Spleen (tissue), 11 donors: ENCODE measurements at regions not wholly inside any gene's neighbourhood (a gene's known extent, or its start where the extent isn't known, plus 50 kb on each side); places are given as distances from the start of the nearest gene placed in this dataset.

Experiments
- DNase-seq: peaks from one replicate; pipeline ENCODE4 v3.0.0-alpha.2; 2020
- H3K27ac ChIP-seq, 8 donors: fragments of 200-600 bp; sonication (generic) in 7 of 8; 1 replicate in 4 of 8; 2 replicates in 4 of 8; pipeline versions ENCODE4 v1.5.0 to v1.8.0; 2016 to 2021; ENCODE audit warnings: inconsistent platforms in 4 of 8, mild to moderate bottlenecking in 4 of 8, moderate library complexity in 1 of 8
- H3K27me3 ChIP-seq, 7 donors: fragments of 200-600 bp; sonication (generic) in 6 of 7; replicated peaks in 1 of 7; 1 replicate in 4 of 7; 2 replicates in 3 of 7; pipeline versions ENCODE4 v1.5.0 to v1.8.0; 2016 to 2021; ENCODE audit warnings: inconsistent platforms in 3 of 7, mild to moderate bottlenecking in 1 of 7
- H3K36me3 ChIP-seq, 6 donors: fragments of 200-600 bp; sonication (generic) in 5 of 6; 1 replicate in 4 of 6; 2 replicates in 2 of 6; pipeline versions ENCODE4 v1.5.0 to v1.8.0; 2016 to 2021; ENCODE audit warnings: inconsistent platforms in 2 of 6
- H3K4me1 ChIP-seq, 6 donors: fragments of 200-600 bp; sonication (generic) in 5 of 6; 1 replicate in 3 of 6; 2 replicates in 3 of 6; pipeline versions ENCODE4 v1.5.0 to v1.8.0; 2016 to 2021; ENCODE audit warnings: inconsistent platforms in 3 of 6
- H3K4me3 ChIP-seq, 8 donors: fragments of 200-600 bp; sonication (generic) in 7 of 8; 1 replicate in 4 of 8; 2 replicates in 4 of 8; pipeline versions ENCODE4 v1.5.0 to v1.8.0; 2016 to 2021; ENCODE audit warnings: inconsistent platforms in 4 of 8, mild to moderate bottlenecking in 4 of 8, moderate library complexity in 2 of 8
- H3K9me3 ChIP-seq, 8 donors: fragments of 200-600 bp; sonication (generic) in 7 of 8; 1 replicate in 4 of 8; 2 replicates in 4 of 8; pipeline versions ENCODE4 v1.5.0 to v1.8.0; 2016 to 2021; ENCODE audit warnings: inconsistent platforms in 4 of 8
- POLR2A ChIP-seq, 3 donors: fragments of 450-650 bp; IDR thresholded peaks; one replicate each; pipeline ENCODE4 v1.5.1; 2017; ENCODE audit warnings: antibody characterized with exemption in 3 of 3, mild to moderate bottlenecking in 1 of 3
- POLR2AphosphoS5 ChIP-seq, 3 donors: sonication (generic); formaldehyde crosslinking; IDR thresholded peaks; one replicate each; pipeline ENCODE4 v1.5.1; 2017; ENCODE audit warnings: antibody characterized with exemption in 3 of 3
- WGBS, 5 donors: extraction: QIAGEN DNeasy Blood & Tissue Kit in 3 of 5; methylation state at CpG; one replicate each; pipeline versions ENCODE4 v1.1.5 to v1.1.7; 2013 to 2018; 5-methylcytosine and 5-hydroxymethylcytosine counted together
- intact Hi-C: fragments of 100-400 bp; cut with DNase I; formaldehyde crosslinking; loops from one replicate; pipeline ENCODE4 v1.15.0; 2023; ENCODE audit warnings: low total_unique reads
- TF ChIP-seq, protein P1 (sequence below), 11 experiments: fragments of 200-600 bp in 7 of 11; fragments of 450-650 bp in 4 of 11; sonication (generic) in 4 of 11; IDR thresholded peaks in 8 of 11; conservative IDR thresholded peaks in 3 of 11; 1 replicate in 7 of 11; 2 replicates in 4 of 11; pipeline versions ENCODE4 v1.4.0 to v1.8.0; 2016 to 2021; ENCODE audit warnings: antibody characterized with exemption in 11 of 11, inconsistent platforms in 4 of 11, mild to moderate bottlenecking in 1 of 11
- donor health status: healthy with polysubstance abuse.
- donor health status: DM: no; HTN: no; CAD: no; lungs with moderate emphysema.
- donor health status: DM: no; HTN: no; CAD: no.
- donor health status: Bipolar disorder and iron deficiency.
- donor health status: healthy.
- donor health status: DM: no; HTN: no; CAD: no.
- donor health status: DM: yes; HTN: yes; CAD: no.

DNA sequence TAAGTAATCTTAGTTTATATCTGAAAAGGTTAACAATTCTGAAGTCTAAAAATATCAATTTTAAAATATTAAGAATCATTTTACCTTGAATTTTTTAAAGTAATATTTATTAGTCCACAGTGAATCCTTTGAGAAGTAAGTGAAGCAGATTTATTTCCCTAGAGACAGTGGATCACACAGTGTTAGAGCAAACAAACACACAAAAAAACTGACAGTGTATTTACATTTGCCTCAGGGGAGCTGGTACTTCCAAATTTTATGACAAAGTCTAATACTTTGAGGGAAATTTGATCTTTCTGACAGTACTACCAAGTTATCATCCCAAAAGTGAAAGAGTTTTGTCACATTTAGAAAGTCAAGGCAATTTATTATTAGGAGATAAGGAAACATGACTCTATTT, 1750.6 kb upstream of the CDH9 start:
- H3K9me3 ChIP-seq = peaks cover 0 to 2% (median 0%) of the 10 kb centered on the region in 8 donors
- H3K4me3 ChIP-seq = no peak overlapping the region
- H3K27ac ChIP-seq = no peak overlapping the region
- TF ChIP-seq, protein P1, sequence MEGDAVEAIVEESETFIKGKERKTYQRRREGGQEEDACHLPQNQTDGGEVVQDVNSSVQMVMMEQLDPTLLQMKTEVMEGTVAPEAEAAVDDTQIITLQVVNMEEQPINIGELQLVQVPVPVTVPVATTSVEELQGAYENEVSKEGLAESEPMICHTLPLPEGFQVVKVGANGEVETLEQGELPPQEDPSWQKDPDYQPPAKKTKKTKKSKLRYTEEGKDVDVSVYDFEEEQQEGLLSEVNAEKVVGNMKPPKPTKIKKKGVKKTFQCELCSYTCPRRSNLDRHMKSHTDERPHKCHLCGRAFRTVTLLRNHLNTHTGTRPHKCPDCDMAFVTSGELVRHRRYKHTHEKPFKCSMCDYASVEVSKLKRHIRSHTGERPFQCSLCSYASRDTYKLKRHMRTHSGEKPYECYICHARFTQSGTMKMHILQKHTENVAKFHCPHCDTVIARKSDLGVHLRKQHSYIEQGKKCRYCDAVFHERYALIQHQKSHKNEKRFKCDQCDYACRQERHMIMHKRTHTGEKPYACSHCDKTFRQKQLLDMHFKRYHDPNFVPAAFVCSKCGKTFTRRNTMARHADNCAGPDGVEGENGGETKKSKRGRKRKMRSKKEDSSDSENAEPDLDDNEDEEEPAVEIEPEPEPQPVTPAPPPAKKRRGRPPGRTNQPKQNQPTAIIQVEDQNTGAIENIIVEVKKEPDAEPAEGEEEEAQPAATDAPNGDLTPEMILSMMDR (IDR thresholded peaks at IDR 0.05 in 8 of 11, conservative IDR thresholded peaks at IDR 0.05 in 3 of 11) = no peak
- TF ChIP-seq POLR2A (IDR thresholded peaks at IDR 0.05) (no peak), POLR2AphosphoS5 (IDR thresholded peaks at IDR 0.05) (no peak)
- H3K27me3 ChIP-seq = no peaks in the 10 kb centered on the region
- DNase-seq = no peak
- H3K4me1 ChIP-seq = no peaks in the 10 kb centered on the region
- intact Hi-C loops = no loop called here
- H3K36me3 ChIP-seq = no peaks in the 10 kb centered on the region

DNA sequence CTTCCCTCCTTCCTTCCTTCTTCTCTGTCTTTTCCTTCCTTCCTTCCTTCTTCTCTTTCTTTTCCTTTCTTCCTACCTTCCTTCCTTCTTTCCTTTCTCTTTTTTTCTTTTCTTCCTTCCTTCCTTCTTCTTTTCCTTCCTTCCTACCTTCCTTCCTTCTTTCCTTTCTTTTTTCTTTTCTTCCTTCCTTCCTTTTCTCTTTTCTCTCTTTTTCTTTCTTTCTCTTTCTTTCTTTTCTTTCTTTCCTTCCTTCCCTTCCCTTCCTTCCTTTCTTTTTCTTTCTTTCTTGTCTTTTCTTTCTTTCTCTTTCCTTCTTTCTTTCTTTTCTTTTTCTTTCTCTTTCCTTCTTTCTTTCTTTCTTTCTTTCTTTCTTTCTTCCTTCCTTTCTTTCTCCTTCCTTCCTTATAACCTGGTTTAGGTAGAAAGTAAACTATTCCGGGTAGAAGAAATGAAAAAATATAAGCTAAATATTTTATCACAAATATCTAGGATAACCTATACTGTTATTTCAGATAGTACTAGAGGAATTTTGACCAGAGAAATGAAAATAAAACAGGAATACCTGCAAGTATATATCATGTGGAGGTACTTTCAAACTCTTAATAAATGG, 1741.8 kb upstream of the CDH9 start:
- intact Hi-C loops = no loop called here

DNA sequence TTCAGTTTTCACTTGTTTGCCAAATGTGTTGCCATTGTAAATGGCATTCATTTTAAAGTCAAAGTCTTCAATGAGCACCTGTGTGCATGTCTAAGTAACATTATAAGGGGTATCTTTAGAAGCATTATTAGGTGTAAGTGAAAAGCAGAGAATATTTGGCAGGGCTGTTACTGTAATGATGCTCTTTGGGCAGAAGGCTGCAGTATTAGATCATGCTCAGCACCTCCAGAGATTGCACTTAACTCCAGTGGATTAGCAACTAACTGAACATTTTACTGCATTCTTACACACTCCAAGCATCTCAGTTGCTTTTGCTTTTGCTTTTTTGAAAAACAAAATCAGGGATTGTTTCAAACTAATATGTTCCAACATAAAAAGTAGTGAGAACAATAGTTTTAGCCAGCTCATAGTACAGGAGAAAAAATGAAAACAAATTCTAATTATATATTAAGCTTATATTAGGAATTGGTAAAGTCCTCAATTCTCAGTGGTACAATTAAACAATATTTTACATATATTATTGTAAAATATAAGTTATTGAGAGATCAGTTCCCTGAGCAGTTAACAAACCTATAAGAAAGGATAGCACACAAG, 1740.9 kb upstream of the CDH9 start:
- TF ChIP-seq POLR2AphosphoS5 (IDR thresholded peaks at IDR 0.05) (no peak), POLR2A (IDR thresholded peaks at IDR 0.05) (no peak)
- TF ChIP-seq, protein P1 (IDR thresholded peaks at IDR 0.05 in 8 of 11, conservative IDR thresholded peaks at IDR 0.05 in 3 of 11) = no peak
- Histone ChIP-seq H3K27ac (no peak overlapping the region), H3K36me3 (no peaks in the 10 kb centered on the region), H3K27me3 (no peaks in the 10 kb centered on the region), H3K4me3 (no peak overlapping the region), H3K4me1 (no peaks in the 10 kb centered on the region), H3K9me3 (peaks cover 0 to 4% (median 0%) of the 10 kb centered on the region in 8 donors)
- intact Hi-C loops = no loop called here
- DNase-seq = no peak

More for the DNA sequence above, 1741.8 kb upstream of the CDH9 start:
- H3K27me3 ChIP-seq = no peaks in the 10 kb centered on the region
- H3K9me3 ChIP-seq = peaks cover 0 to 4% (median 0%) of the 10 kb centered on the region in 8 donors
- DNase-seq = no peak
- 83 to 96% (median 88%) methylated on average over 1 of the region's 1 CpG for WGBS, 5 donors
- TF ChIP-seq POLR2A (IDR thresholded peaks at IDR 0.05) (no peak), POLR2AphosphoS5 (IDR thresholded peaks at IDR 0.05) (no peak)
- TF ChIP-seq, protein P1 (IDR thresholded peaks at IDR 0.05 in 8 of 11, conservative IDR thresholded peaks at IDR 0.05 in 3 of 11) = no peak
- no peaks in the 10 kb centered on the region for H3K36me3 ChIP-seq
- H3K27ac ChIP-seq = no peak overlapping the region
- H3K4me1 ChIP-seq = no peaks in the 10 kb centered on the region
- no peak overlapping the region for H3K4me3 ChIP-seq

DNA sequence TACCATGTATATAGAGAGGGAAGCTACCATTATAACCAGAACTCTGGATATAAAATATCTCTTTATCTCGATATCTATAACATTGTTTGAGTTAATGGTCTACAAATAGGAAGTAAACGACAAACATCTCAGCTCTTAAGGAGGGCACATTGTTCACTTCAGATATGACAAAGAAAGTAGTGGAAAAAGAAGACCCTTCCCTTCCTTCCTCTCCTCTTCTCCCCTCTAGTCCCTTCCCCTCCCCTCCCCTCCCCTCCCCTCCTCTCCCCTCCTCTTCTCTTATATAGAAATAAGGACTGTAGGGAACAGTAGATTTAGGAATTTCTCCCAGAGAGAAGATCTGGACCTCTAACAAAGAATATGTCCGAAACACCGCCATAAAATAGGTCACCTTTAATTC, 1731.9 kb upstream of the CDH9 start:
- TF ChIP-seq, protein P1 (IDR thresholded peaks at IDR 0.05 in 8 of 11, conservative IDR thresholded peaks at IDR 0.05 in 3 of 11) = no peak
- TF ChIP-seq POLR2AphosphoS5 (IDR thresholded peaks at IDR 0.05) = no peak
- Histone ChIP-seq H3K4me1 (no peaks in the 10 kb centered on the region), H3K27me3 (no peaks in the 10 kb centered on the region), H3K36me3 (no peaks in the 10 kb centered on the region), H3K27ac (no peak overlapping the region), H3K4me3 (no peak overlapping the region), H3K9me3 (peaks cover 0 to 3% (median 0%) of the 10 kb centered on the region in 8 donors)
- intact Hi-C loops = no loop called here
- no peak for DNase-seq
- WGBS, 5 donors = 75 to 87% (median 85%) methylated on average over 4 of the region's 4 CpGs
